Stimulated activated memory B cell treated with anti-CD40 and anti-IgM and Interleukin-4, amounts not matched to agents 10 μg/mL and 1 μg/mL and 100 μg/mL, for 72 hours (primary cell): ENCODE measurements at regions not wholly inside any gene's neighbourhood (a gene's known extent, or its start where the extent isn't known, plus 50 kb on each side); places are given as distances from the start of the nearest gene placed in this dataset.

Experiments used
- ATAC-seq: fragments of 150-1000 bp; cut with Tn5 transposase; 2 replicates; pipeline ENCODE4 v1.10.0; 2021
- H3K27ac Mint-ChIP-seq: one replicate; pipeline ENCODE4 v1.8.0; 2022; ENCODE audit warnings: mild to moderate bottlenecking, mixed read lengths
- H3K27me3 Mint-ChIP-seq: one replicate; pipeline ENCODE4 v1.8.0; 2022; ENCODE audit warnings: mixed read lengths
- H3K36me3 Mint-ChIP-seq: one replicate; pipeline ENCODE4 v1.8.0; 2022; ENCODE audit warnings: mixed read lengths
- H3K4me1 Mint-ChIP-seq: one replicate; pipeline ENCODE4 v1.8.0; 2022; ENCODE audit warnings: mixed read lengths
- H3K4me3 Mint-ChIP-seq: one replicate; pipeline ENCODE4 v1.8.0; 2022; ENCODE audit warnings: mild to moderate bottlenecking, moderate library complexity, mixed read lengths
- H3K9me3 Mint-ChIP-seq: one replicate; pipeline ENCODE4 v1.8.0; 2022; ENCODE audit warnings: mixed read lengths

DNA sequence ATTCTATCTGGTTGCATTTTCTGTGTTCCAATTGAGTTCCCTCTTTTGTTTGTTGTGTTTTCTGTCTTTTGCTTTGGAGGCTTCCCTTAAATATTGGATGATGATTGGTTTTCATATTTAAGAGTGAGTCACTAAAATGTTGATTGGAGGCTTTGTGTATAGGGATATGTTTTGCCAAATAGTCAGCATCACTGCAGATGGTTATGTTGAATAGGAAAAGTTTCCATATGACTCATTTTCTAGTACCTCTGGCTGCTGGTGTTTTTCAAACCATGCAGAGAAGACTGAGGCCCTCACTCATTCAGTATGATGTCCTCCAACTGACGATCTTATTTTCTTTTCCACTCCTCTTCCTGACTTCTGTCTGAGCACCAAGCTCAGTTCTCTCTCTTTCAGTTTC, 1290.0 kb downstream of the EFNA5 start:
- H3K27ac Mint-ChIP-seq = no peak overlapping the region
- H3K9me3 Mint-ChIP-seq = peaks cover 4% of the 10 kb centered on the region
- H3K4me1 Mint-ChIP-seq = no peaks in the 10 kb centered on the region
- H3K4me3 Mint-ChIP-seq = no peak overlapping the region
- no peaks in the 10 kb centered on the region for H3K27me3 Mint-ChIP-seq
- ATAC-seq = no peak
- H3K36me3 Mint-ChIP-seq = no peaks in the 10 kb centered on the region

GRCh38 chr5:106376522-106376921, 1294.2 kb downstream of the EFNA5 start:
- no peak overlapping the region for H3K4me3 Mint-ChIP-seq
- H3K9me3 Mint-ChIP-seq = peaks cover 6% of the 10 kb centered on the region
- H3K27ac Mint-ChIP-seq = no peak overlapping the region
- H3K4me1 Mint-ChIP-seq = no peaks in the 10 kb centered on the region
- no peaks in the 10 kb centered on the region for H3K36me3 Mint-ChIP-seq
- no peaks in the 10 kb centered on the region for H3K27me3 Mint-ChIP-seq
- ATAC-seq = no peak

GRCh38 chr5:106374956-106375355, 1295.8 kb downstream of the EFNA5 start:
- H3K4me3 Mint-ChIP-seq = no peak overlapping the region
- H3K4me1 Mint-ChIP-seq = no peaks in the 10 kb centered on the region
- H3K9me3 Mint-ChIP-seq = peaks cover 13% of the 10 kb centered on the region
- H3K27me3 Mint-ChIP-seq = no peaks in the 10 kb centered on the region
- H3K27ac Mint-ChIP-seq = no peak overlapping the region
- no peak for ATAC-seq
- no peaks in the 10 kb centered on the region for H3K36me3 Mint-ChIP-seq

- no peaks in the 10 kb centered on the region for H3K4me1 Mint-ChIP-seq
- H3K27me3 Mint-ChIP-seq = no peaks in the 10 kb centered on the region
- H3K9me3 Mint-ChIP-seq = peaks cover 10% of the 10 kb centered on the region
- no peaks in the 10 kb centered on the region for H3K36me3 Mint-ChIP-seq
- no peak overlapping the region for H3K4me3 Mint-ChIP-seq
- no peak for ATAC-seq
- H3K27ac Mint-ChIP-seq = no peak overlapping the region
Observed at GRCh38 chr5:106368021-106368420, 1302.7 kb downstream of the EFNA5 start.

- Mint-ChIP-seq H3K27me3 (no peaks in the 10 kb centered on the region), H3K4me1 (no peaks in the 10 kb centered on the region), H3K36me3 (no peaks in the 10 kb centered on the region), H3K27ac (no peak overlapping the region), H3K9me3 (peaks cover 10% of the 10 kb centered on the region), H3K4me3 (no peak overlapping the region)
- no peak for ATAC-seq
Observed at GRCh38 chr5:106367281-106367680, 1303.5 kb downstream of the EFNA5 start.

DNA sequence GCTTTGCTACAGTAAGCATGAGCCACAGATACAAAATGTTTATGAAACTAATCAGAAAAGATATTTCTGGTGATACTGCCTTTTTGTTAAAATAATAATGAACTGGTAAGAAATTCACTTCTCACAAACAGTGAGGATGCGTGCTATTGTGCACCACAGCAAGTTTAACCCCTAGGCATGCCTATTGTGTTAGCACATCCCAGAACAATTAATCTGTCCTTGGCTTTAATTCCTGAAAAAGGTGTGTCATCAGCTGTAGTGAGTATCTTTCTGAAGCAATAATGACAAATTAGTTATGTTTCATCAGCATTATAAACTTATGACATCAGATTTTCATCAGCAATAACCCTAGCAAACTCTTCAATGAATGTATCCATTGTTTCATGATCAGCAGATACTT, 1307.2 kb downstream of the EFNA5 start:
- H3K4me3 Mint-ChIP-seq = no peak overlapping the region
- no peaks in the 10 kb centered on the region for H3K4me1 Mint-ChIP-seq
- peaks cover 3% of the 10 kb centered on the region for H3K9me3 Mint-ChIP-seq
- no peaks in the 10 kb centered on the region for H3K36me3 Mint-ChIP-seq
- ATAC-seq = no peak
- no peak overlapping the region for H3K27ac Mint-ChIP-seq
- H3K27me3 Mint-ChIP-seq = no peaks in the 10 kb centered on the region

DNA sequence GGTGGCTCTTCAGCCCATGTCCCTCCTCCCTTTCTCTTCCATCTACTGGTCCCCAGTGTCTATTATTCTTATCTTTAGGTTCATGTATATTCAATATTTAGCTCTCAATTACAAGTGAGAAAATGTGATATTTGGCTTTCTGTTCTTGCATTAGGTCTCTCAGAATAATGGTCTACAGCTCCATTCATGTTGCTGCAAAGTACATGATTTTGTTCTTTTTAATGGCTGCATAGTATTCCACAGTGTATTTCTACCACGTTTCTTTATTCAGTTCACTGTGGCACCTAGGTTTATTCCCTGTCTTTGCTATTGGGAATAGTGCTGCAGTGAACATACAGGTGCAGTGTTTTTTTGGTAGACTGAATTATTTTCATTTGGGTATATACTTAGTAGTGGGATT, 1308.8 kb downstream of the EFNA5 start:
- Mint-ChIP-seq H3K4me3 (no peak overlapping the region), H3K36me3 (no peaks in the 10 kb centered on the region), H3K27ac (no peak overlapping the region), H3K27me3 (no peaks in the 10 kb centered on the region), H3K9me3 (peaks cover 3% of the 10 kb centered on the region), H3K4me1 (no peaks in the 10 kb centered on the region)
- ATAC-seq = no peak

GRCh38 chr5:106331415-106331814, 1339.3 kb downstream of the EFNA5 start:
- peaks cover 14% of the 10 kb centered on the region for H3K9me3 Mint-ChIP-seq
- H3K27me3 Mint-ChIP-seq = no peaks in the 10 kb centered on the region
- H3K27ac Mint-ChIP-seq = no peak overlapping the region
- ATAC-seq = no peak
- H3K4me1 Mint-ChIP-seq = no peaks in the 10 kb centered on the region
- no peak overlapping the region for H3K4me3 Mint-ChIP-seq
- H3K36me3 Mint-ChIP-seq = no peaks in the 10 kb centered on the region

DNA sequence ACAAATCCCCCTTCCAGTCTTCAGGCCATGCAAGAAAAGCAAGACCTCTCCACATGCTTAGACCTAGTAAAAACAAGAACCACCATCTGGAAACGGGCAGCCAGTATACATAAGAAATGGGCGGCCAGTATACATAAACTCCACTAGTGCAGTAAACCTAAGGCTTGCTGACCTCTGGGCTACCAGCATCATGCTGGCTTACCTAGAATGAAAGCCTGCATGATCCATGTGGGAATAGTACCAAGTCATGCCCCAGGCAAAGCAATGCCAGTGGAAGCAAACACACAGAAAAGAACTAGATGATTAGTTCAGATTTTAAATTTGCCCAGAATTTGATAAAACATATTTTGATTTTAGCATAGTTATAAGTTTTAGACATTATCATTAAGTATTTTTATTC, 1346.4 kb downstream of the EFNA5 start:
- H3K4me3 Mint-ChIP-seq = no peak overlapping the region
- no peak for ATAC-seq
- no peaks in the 10 kb centered on the region for H3K27me3 Mint-ChIP-seq
- no peak overlapping the region for H3K27ac Mint-ChIP-seq
- no peaks in the 10 kb centered on the region for H3K4me1 Mint-ChIP-seq
- H3K36me3 Mint-ChIP-seq = no peaks in the 10 kb centered on the region
- H3K9me3 Mint-ChIP-seq = no peaks in the 10 kb centered on the region

- H3K4me1 Mint-ChIP-seq = no peaks in the 10 kb centered on the region
- H3K27me3 Mint-ChIP-seq = no peaks in the 10 kb centered on the region
- ATAC-seq = no peak
Observed at GRCh38 chr5:106321242-106321641, 1349.5 kb downstream of the EFNA5 start.

DNA sequence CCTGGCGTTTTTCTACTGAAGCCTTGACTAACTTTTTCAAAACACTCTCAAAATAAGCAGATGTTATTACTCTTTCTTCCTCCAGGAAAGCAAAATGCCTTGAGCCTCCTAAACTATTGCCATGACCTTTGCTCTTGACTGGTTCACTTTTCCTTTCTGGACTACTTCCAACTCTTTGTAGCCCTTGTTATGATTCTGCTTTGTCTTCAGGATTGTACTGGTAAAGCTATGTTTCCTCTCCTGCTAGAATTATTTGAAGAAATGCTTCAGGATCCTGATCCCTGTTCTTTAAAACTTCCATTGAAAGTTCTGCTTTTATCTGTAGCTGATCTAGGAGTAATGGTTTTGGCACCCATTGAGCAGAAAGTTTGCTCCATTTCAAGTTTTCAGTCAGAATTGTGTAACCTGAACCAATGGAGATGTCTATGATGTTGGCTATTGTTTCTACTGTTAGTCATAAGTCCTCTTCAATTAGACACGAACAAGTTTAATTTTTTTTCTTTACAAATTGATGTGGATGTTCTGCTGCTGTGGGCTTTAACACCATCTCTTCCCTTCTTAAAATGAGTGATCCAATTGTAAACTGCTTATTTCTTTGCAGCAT, 1356.4 kb downstream of the EFNA5 start:
- H3K4me1 Mint-ChIP-seq = no peaks in the 10 kb centered on the region
- ATAC-seq = no peak
- H3K27me3 Mint-ChIP-seq = no peaks in the 10 kb centered on the region
- no peak overlapping the region for H3K4me3 Mint-ChIP-seq
- H3K9me3 Mint-ChIP-seq = peaks cover 3% of the 10 kb centered on the region
- H3K27ac Mint-ChIP-seq = no peak overlapping the region
- no peaks in the 10 kb centered on the region for H3K36me3 Mint-ChIP-seq

More at GRCh38 chr5:106321242-106321641, 1349.5 kb downstream of the EFNA5 start:
- H3K4me3 Mint-ChIP-seq = no peak overlapping the region
- H3K36me3 Mint-ChIP-seq = no peaks in the 10 kb centered on the region
- H3K9me3 Mint-ChIP-seq = no peaks in the 10 kb centered on the region
- H3K27ac Mint-ChIP-seq = no peak overlapping the region

GRCh38 chr5:106312360-106312759, 1358.4 kb downstream of the EFNA5 start:
- H3K27me3 Mint-ChIP-seq = no peaks in the 10 kb centered on the region
- H3K36me3 Mint-ChIP-seq = no peaks in the 10 kb centered on the region
- H3K4me3 Mint-ChIP-seq = no peak overlapping the region
- no peak overlapping the region for H3K27ac Mint-ChIP-seq
- no peak for ATAC-seq
- peaks cover 3% of the 10 kb centered on the region for H3K9me3 Mint-ChIP-seq
- no peaks in the 10 kb centered on the region for H3K4me1 Mint-ChIP-seq

- Mint-ChIP-seq H3K27me3 (no peaks in the 10 kb centered on the region), H3K27ac (no peak overlapping the region), H3K4me1 (no peaks in the 10 kb centered on the region), H3K36me3 (no peaks in the 10 kb centered on the region), H3K9me3 (peaks cover 3% of the 10 kb centered on the region), H3K4me3 (no peak overlapping the region)
- ATAC-seq = no peak
Observed at GRCh38 chr5:106311230-106311915, 1359.4 kb downstream of the EFNA5 start.

- H3K27ac Mint-ChIP-seq = no peak overlapping the region
- ATAC-seq = no peak
- no peaks in the 10 kb centered on the region for H3K36me3 Mint-ChIP-seq
- peaks cover 3% of the 10 kb centered on the region for H3K9me3 Mint-ChIP-seq
- no peaks in the 10 kb centered on the region for H3K27me3 Mint-ChIP-seq
- no peaks in the 10 kb centered on the region for H3K4me1 Mint-ChIP-seq
- no peak overlapping the region for H3K4me3 Mint-ChIP-seq
Observed at GRCh38 chr5:106307265-106307664, 1363.5 kb downstream of the EFNA5 start.

- Mint-ChIP-seq H3K27me3 (no peaks in the 10 kb centered on the region), H3K4me1 (no peaks in the 10 kb centered on the region), H3K36me3 (no peaks in the 10 kb centered on the region), H3K27ac (no peak overlapping the region), H3K4me3 (no peak overlapping the region), H3K9me3 (peaks cover 3% of the 10 kb centered on the region)
- ATAC-seq = no peak
Observed at GRCh38 chr5:106306313-106307028, 1364.3 kb downstream of the EFNA5 start.

GRCh38 chr5:106303911-106304310, 1366.8 kb downstream of the EFNA5 start:
- no peaks in the 10 kb centered on the region for H3K36me3 Mint-ChIP-seq
- no peak for ATAC-seq
- H3K4me3 Mint-ChIP-seq = no peak overlapping the region
- no peaks in the 10 kb centered on the region for H3K27me3 Mint-ChIP-seq
- H3K9me3 Mint-ChIP-seq = no peaks in the 10 kb centered on the region
- no peaks in the 10 kb centered on the region for H3K4me1 Mint-ChIP-seq
- no peak overlapping the region for H3K27ac Mint-ChIP-seq
